Endothelial cell of umbilical vein (primary cell): ENCODE measurements at regions not wholly inside any gene's neighbourhood (a gene's known extent, or its start where the extent isn't known, plus 50 kb on each side); places are given as distances from the start of the nearest gene placed in this dataset.

Experiments used
- BruUV-seq: library from RNA; stranded (reverse); fragments of 400-500 nt; replicated peaks from 2 replicates; lab custom pipeline; 2021; lab: Mats Ljungman, UMichigan
- CTCF ChIA-PET: fragments of 300-600, 350-600 bp; sonication (Branson Sonifier 250); formaldehyde crosslinking; loops from one replicate; lab custom pipeline; 2021; ENCODE audit warnings: antibody characterized with exemption, inconsistent platforms; lab: Charles Lee
- POLR2A ChIA-PET: fragments of 300-600, 350-600 bp; sonication (Branson Sonifier 250); formaldehyde crosslinking; loops from one replicate; lab custom pipeline; 2021; ENCODE audit warnings: antibody characterized with exemption, inconsistent platforms; lab: Charles Lee
- DNase-seq: peaks from one replicate; pipeline ENCODE4 v3.0.0-alpha.2; 2011; ENCODE audit warnings: low read depth, low spot score
- FAIRE-seq: peaks from 2 replicates; lab custom pipeline; 2011; peaks lifted over from hg19 to GRCh38; lab: Jason Lieb, UNC
- H2AFZ ChIP-seq: 2 replicates; pipeline ENCODE4 v1.6.0; 2012; ENCODE audit warnings: low read depth, low read length, control low read depth, inconsistent platforms
- H3K27ac ChIP-seq: 2 replicates; pipeline ENCODE4 v1.5.1; 2011; ENCODE audit warnings: low read depth, mild to moderate bottlenecking, control low read depth, low read length, moderate library complexity; ENCODE audit not compliant: insufficient read depth
- H3K27me3 ChIP-seq, 2 experiments: 2 replicates each; pipeline versions ENCODE4 v1.6.0 to v1.6.1; 2011; ENCODE audit warnings: low read length in 2 of 2, mixed read lengths in 1 of 2; ENCODE audit not compliant: control insufficient read depth in 2 of 2, insufficient read depth in 2 of 2
- H3K36me3 ChIP-seq, 2 experiments: 2 replicates in 1 of 2; 3 replicates in 1 of 2; pipeline ENCODE4 v1.5.1; 2011; ENCODE audit warnings: low read length in 2 of 2, mild to moderate bottlenecking in 1 of 2, moderate library complexity in 1 of 2; ENCODE audit not compliant: control insufficient read depth in 2 of 2, insufficient read depth in 2 of 2; ENCODE audit errors: extremely low read depth in 1 of 2
- H3K4me1 ChIP-seq: 3 replicates; pipeline ENCODE4 v1.5.1; 2011; ENCODE audit warnings: mild to moderate bottlenecking, low read length; ENCODE audit not compliant: control insufficient read depth, insufficient read depth; ENCODE audit errors: extremely low read depth
- H3K4me2 ChIP-seq: 2 replicates; pipeline ENCODE4 v1.6.1; 2011; ENCODE audit warnings: low read length, control low read depth, mixed read lengths; ENCODE audit not compliant: insufficient read depth
- H3K4me3 ChIP-seq, 3 experiments: fragments of 200-600 bp in 1 of 3; sonication (generic), shearing (Covaris generic) in 1 of 3; replicated peaks in 1 of 3; 2 replicates each; pipeline ENCODE4 v1.5.1; 2011 to 2016; ENCODE audit warnings: control low read depth in 3 of 3, low read length in 3 of 3, mild to moderate bottlenecking in 2 of 3, inconsistent platforms in 1 of 3, low read depth in 1 of 3, moderate library complexity in 1 of 3; ENCODE audit not compliant: insufficient read depth in 1 of 3
- H3K79me2 ChIP-seq: 2 replicates; pipeline ENCODE4 v1.6.0; 2012; ENCODE audit warnings: low read length, inconsistent platforms; ENCODE audit not compliant: control insufficient read depth, insufficient read depth
- H3K9ac ChIP-seq: replicated peaks from 2 replicates; pipeline ENCODE3; 2011; ENCODE audit warnings: low read length, control low read depth; ENCODE audit not compliant: insufficient read depth; ENCODE audit errors: extremely low read depth
- H3K9me1 ChIP-seq: replicated peaks from 3 replicates; pipeline ENCODE4 v1.6.0; 2011; ENCODE audit warnings: mild to moderate bottlenecking, low read length; ENCODE audit not compliant: control insufficient read depth, insufficient read depth; ENCODE audit errors: extremely low read depth
- H3K9me3 ChIP-seq: replicated peaks from 2 replicates; pipeline ENCODE4 v1.5.1; 2012; ENCODE audit warnings: low read length, inconsistent platforms; ENCODE audit not compliant: control insufficient read depth, insufficient read depth
- H4K20me1 ChIP-seq: replicated peaks from 2 replicates; pipeline ENCODE3; 2011; ENCODE audit warnings: mild to moderate bottlenecking, low read length; ENCODE audit not compliant: control insufficient read depth, insufficient read depth; ENCODE audit errors: extremely low read depth
- EZH2 ChIP-seq: IDR thresholded peaks from 2 replicates; pipeline ENCODE4 v1.6.1; 2012; ENCODE audit warnings: borderline replicate concordance, low read depth, mild to moderate bottlenecking, moderate library complexity, low read length, inconsistent platforms; ENCODE audit not compliant: severe bottlenecking
- FOS ChIP-seq: IDR thresholded peaks from 2 replicates; pipeline ENCODE4 v1.6.1; 2011; ENCODE audit warnings: mild to moderate bottlenecking, low read length, moderate library complexity, borderline replicate concordance; ENCODE audit not compliant: insufficient read depth
- GATA2 ChIP-seq: IDR thresholded peaks from 2 replicates; pipeline ENCODE4 v1.7.0; 2011; ENCODE audit warnings: low read depth, mild to moderate bottlenecking, moderate library complexity, mixed read lengths, low read length; ENCODE audit not compliant: insufficient read length, insufficient read depth
- JUN ChIP-seq: IDR thresholded peaks from 2 replicates; pipeline ENCODE4 v1.6.1; 2011; ENCODE audit warnings: borderline replicate concordance, low read depth; ENCODE audit not compliant: insufficient read length, insufficient read depth
- MYC ChIP-seq: IDR thresholded peaks from one replicate; pipeline ENCODE4 v1.6.1; 2011; ENCODE audit warnings: mild to moderate bottlenecking, low read depth, low read length
- POLR2A ChIP-seq: IDR thresholded peaks from 2 replicates; pipeline ENCODE4 v1.6.1; 2012; ENCODE audit warnings: low read depth, mild to moderate bottlenecking, control low read depth, low read length
- POLR2AphosphoS5 ChIP-seq: IDR thresholded peaks from 2 replicates; pipeline ENCODE4 v1.6.1; 2012; ENCODE audit warnings: low read depth, mild to moderate bottlenecking, control low read depth, low read length, moderate library complexity; ENCODE audit not compliant: insufficient read depth
- dilution Hi-C: fragments of 300-500 bp; cut with MboI; formaldehyde crosslinking; loops from one replicate; pipeline ENCODE4 v1.15.0; 2019; ENCODE audit warnings: low sequenced_read_pairs; ENCODE audit not compliant: extremely low pct_ligation_motif_present
- intact Hi-C: fragments of 100-400 bp; cut with micrococcal nuclease; formaldehyde crosslinking; loops from one replicate; pipeline ENCODE4 v1.10.0; 2022
- TF ChIP-seq, protein P1 (sequence below), 2 donors: IDR thresholded peaks; 1 replicate in 1 of 2; 2 replicates in 1 of 2; pipeline ENCODE4 v1.5.1; 2011; ENCODE audit warnings: low read length in 2 of 2, mild to moderate bottlenecking in 2 of 2, moderate library complexity in 2 of 2, control low read depth in 1 of 2, inconsistent platforms in 1 of 2, low read depth in 1 of 2; ENCODE audit not compliant: insufficient read depth in 1 of 2; ENCODE audit errors: extremely low read depth in 1 of 2
- TF ChIP-seq, protein P2 (sequence below): IDR thresholded peaks from 2 replicates; pipeline ENCODE4 v1.6.1; 2011; ENCODE audit not compliant: insufficient read depth, insufficient read length

DNA sequence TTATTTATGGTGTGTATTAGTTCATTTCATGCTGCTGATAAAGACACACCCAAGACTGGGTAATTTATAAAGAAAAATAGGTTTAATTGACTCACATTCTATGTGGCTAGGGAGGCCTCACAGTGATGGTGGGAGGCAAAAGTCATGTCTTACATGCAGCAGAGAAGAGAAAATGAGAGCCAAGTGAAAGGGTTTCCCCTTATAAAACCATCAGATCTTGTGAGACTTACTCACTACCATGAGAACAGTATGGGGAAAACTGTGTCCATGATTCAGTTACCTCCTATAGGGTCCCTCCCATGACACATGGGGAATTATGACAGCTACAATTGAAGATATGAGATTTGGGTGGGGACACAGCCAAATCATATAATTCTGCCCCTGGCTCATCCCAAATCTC is 150.0 kb upstream of the AHI1 start:
- ChIA-PET POLR2A (no interaction called here), CTCF (no interaction called here)
- no peak overlapping the region for H3K4me2 ChIP-seq
- H3K9me1 ChIP-seq = no peaks in the 10 kb centered on the region
- TF ChIP-seq JUN (no peak), MYC (no peak), GATA2 (no peak), EZH2 (no peak)
- FAIRE-seq (no peak), DNase-seq (no peak)
- dilution Hi-C loops (no loop called here), intact Hi-C loops (no loop called here)
- no TSS peak for BruUV-seq
- H3K9ac ChIP-seq = no peak overlapping the region
- no peaks in the 10 kb centered on the region for H3K27me3 ChIP-seq
- H3K27ac ChIP-seq = no peak overlapping the region
- no peak overlapping the region for H3K4me3 ChIP-seq
- no peaks in the 10 kb centered on the region for H4K20me1 ChIP-seq
- H3K4me1 ChIP-seq = no peaks in the 10 kb centered on the region
- H3K36me3 ChIP-seq = no peaks in the 10 kb centered on the region
- H3K9me3 ChIP-seq = no peaks in the 10 kb centered on the region
- H2AFZ ChIP-seq = no peak overlapping the region
- H3K79me2 ChIP-seq = no peaks in the 10 kb centered on the region

DNA sequence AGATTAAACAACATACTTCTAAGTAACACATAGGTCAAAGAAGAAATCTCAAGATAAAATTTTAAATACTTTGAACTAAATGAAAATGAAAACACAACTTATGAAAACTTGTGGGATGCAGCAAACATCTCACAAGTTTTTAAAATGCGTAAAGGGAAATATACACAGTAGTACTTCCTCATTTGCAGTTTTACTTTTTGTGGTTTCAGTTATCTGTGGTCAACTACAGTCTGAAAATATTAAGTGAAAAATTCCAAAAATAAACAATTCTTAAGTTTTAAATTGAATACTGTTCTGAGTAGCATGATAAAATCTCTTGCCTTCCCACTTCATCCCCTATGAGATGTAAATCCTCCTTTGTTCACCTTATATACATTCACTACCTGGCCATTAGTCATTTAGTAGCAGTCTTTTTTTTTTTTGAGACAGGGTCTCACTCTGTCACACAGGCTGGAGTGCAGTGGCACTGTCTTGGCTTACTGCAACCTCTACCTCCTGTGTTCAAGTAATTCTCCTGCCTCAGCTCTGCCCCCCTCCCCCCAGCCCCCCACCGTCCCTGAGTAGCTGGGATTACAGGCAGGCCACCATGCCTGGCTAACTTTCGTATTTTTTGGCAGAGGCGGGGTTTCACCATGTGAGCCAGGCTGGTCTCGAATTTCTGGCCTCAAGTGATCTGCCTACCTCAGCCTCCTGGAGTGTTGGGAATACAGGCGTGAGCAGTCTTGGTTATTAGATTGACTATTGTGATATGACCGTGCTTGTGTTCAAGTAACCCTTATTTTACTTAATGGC is 154.6 kb upstream of the AHI1 start:
- ChIA-PET POLR2A (no interaction called here), CTCF (no interaction called here)
- Histone ChIP-seq H3K79me2 (no peaks in the 10 kb centered on the region), H3K4me3 (no peak overlapping the region), H3K36me3 (no peaks in the 10 kb centered on the region), H3K9me1 (no peaks in the 10 kb centered on the region), H3K4me1 (no peaks in the 10 kb centered on the region), H2AFZ (no peak overlapping the region), H3K9me3 (no peaks in the 10 kb centered on the region), H3K4me2 (no peak overlapping the region), H4K20me1 (no peaks in the 10 kb centered on the region), H3K9ac (no peak overlapping the region), H3K27ac (no peak overlapping the region), H3K27me3 (no peaks in the 10 kb centered on the region)
- TF ChIP-seq, protein P1, sequence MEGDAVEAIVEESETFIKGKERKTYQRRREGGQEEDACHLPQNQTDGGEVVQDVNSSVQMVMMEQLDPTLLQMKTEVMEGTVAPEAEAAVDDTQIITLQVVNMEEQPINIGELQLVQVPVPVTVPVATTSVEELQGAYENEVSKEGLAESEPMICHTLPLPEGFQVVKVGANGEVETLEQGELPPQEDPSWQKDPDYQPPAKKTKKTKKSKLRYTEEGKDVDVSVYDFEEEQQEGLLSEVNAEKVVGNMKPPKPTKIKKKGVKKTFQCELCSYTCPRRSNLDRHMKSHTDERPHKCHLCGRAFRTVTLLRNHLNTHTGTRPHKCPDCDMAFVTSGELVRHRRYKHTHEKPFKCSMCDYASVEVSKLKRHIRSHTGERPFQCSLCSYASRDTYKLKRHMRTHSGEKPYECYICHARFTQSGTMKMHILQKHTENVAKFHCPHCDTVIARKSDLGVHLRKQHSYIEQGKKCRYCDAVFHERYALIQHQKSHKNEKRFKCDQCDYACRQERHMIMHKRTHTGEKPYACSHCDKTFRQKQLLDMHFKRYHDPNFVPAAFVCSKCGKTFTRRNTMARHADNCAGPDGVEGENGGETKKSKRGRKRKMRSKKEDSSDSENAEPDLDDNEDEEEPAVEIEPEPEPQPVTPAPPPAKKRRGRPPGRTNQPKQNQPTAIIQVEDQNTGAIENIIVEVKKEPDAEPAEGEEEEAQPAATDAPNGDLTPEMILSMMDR (IDR thresholded peaks at IDR 0.05; ENCODE audit: extremely low read depth in 1 of 2, insufficient read depth in 1 of 2, low read depth in 1 of 2, low read length in 2 of 2) = no peak
- TF ChIP-seq MYC (no peak), POLR2A (no peak), FOS (no peak), JUN (no peak), POLR2AphosphoS5 (no peak)
- TF ChIP-seq, protein P2, sequence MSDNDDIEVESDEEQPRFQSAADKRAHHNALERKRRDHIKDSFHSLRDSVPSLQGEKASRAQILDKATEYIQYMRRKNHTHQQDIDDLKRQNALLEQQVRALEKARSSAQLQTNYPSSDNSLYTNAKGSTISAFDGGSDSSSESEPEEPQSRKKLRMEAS = no peak
- no TSS peak for BruUV-seq
- FAIRE-seq = no peak
- intact Hi-C loops = no loop called here
- no peak for DNase-seq
- dilution Hi-C loops = no loop called here
